ENCODE measurements at regions not wholly inside any gene's neighbourhood (a gene's known extent, or its start where the extent isn't known, plus 50 kb on each side); places are given as distances from the start of the nearest gene placed in this dataset.

DNA sequence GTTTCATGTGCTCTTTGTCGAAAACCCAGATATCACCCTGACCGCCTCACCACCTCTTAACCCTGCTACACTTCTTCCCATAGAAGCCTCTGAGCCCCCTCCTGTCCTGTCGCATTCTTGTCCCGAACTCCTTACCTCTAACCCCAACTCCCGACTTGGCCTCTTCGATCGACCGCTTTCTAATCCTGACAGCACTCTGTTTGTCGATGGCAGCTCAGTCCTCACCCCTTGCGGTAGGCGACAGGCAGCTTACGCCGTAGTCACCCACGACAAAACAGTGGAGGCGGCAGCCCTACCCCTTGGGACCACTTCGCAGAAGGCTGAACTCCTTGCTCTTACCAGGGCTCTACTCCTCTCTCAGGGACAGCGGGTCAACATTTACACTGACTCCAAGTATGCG is 961.7 kb downstream of the RPA4 start:
- H3K4me1 Mint-ChIP-seq = no peaks in the 10 kb centered on the region
- H3K27ac Mint-ChIP-seq = no peak overlapping the region
- H3K9me3 Mint-ChIP-seq = peaks cover 61% of the 10 kb centered on the region
- H3K36me3 Mint-ChIP-seq = peaks cover 31% of the 10 kb centered on the region
- H3K27me3 Mint-ChIP-seq (ENCODE audit: low read depth) = no peaks in the 10 kb centered on the region
- TF ChIP-seq, protein P1, sequence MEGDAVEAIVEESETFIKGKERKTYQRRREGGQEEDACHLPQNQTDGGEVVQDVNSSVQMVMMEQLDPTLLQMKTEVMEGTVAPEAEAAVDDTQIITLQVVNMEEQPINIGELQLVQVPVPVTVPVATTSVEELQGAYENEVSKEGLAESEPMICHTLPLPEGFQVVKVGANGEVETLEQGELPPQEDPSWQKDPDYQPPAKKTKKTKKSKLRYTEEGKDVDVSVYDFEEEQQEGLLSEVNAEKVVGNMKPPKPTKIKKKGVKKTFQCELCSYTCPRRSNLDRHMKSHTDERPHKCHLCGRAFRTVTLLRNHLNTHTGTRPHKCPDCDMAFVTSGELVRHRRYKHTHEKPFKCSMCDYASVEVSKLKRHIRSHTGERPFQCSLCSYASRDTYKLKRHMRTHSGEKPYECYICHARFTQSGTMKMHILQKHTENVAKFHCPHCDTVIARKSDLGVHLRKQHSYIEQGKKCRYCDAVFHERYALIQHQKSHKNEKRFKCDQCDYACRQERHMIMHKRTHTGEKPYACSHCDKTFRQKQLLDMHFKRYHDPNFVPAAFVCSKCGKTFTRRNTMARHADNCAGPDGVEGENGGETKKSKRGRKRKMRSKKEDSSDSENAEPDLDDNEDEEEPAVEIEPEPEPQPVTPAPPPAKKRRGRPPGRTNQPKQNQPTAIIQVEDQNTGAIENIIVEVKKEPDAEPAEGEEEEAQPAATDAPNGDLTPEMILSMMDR (IDR thresholded peaks at IDR 0.05; ENCODE audit: unreplicated experiment) = no peak
- H3K4me3 Mint-ChIP-seq = no peak overlapping the region
- DNase-seq (ENCODE audit: low spot score in 2 of 2, unreplicated experiment in 2 of 2) = no peak

DNA sequence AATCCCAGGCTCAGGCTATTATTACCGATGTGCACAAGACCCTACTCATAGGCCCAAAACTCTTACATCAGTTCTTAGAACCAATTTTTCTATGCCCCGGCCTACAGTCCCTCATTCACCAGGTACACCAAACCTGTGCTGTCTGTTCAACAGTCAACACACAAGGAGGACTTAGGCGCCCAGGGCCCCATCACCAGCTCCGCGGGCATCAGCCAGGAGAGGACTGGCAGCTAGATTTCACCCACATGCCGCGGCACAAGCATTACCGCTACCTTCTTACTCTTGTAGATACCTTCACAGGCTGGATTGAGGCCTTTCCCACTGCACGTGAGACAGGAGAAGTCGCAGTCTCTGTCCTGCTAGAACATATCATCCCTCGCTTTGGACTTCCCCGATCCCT is 962.5 kb downstream of the RPA4 start:
- no peaks in the 10 kb centered on the region for H3K4me1 Mint-ChIP-seq
- no peaks in the 10 kb centered on the region for H3K27me3 Mint-ChIP-seq (ENCODE audit: low read depth)
- DNase-seq (ENCODE audit: low spot score in 2 of 2, unreplicated experiment in 2 of 2) = no peak
- TF ChIP-seq, protein P1 (IDR thresholded peaks at IDR 0.05; ENCODE audit: unreplicated experiment) = no peak
- H3K4me3 Mint-ChIP-seq = no peak overlapping the region
- peaks cover 61% of the 10 kb centered on the region for H3K9me3 Mint-ChIP-seq
- peaks cover 31% of the 10 kb centered on the region for H3K36me3 Mint-ChIP-seq
- H3K27ac Mint-ChIP-seq = no peak overlapping the region

DNA sequence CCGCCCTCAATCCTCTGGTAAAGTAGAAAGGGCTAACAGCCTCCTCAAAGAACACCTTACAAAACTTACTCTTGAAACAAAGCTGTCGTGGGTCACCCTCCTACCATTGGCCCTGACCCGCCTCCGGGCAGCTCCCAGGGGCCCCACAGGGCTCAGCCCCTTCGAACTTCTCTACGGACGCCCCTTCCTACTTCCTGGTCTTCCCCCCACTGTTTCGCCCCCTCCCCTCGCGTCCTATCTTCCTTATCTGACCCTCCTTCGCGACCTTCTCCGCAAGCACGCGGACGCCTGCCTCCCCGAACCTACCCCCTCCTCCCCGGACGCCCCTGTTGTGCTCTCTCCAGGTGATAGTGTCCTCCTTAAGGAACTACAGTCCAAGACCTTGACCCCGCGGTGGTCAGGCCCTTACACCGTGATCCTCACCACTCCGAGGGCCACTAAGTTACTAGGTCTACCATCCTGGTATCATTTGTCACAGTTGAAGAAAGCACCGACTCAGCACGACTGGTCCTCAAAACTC is 963.1 kb downstream of the RPA4 start:
- DNase-seq (ENCODE audit: low spot score in 2 of 2, unreplicated experiment in 2 of 2) = no peak
- H3K9me3 Mint-ChIP-seq = peaks cover 61% of the 10 kb centered on the region
- TF ChIP-seq, protein P1 (IDR thresholded peaks at IDR 0.05; ENCODE audit: unreplicated experiment) = no peak
- H3K27ac Mint-ChIP-seq = no peak overlapping the region
- H3K36me3 Mint-ChIP-seq = peaks cover 31% of the 10 kb centered on the region
- no peaks in the 10 kb centered on the region for H3K4me1 Mint-ChIP-seq
- H3K4me3 Mint-ChIP-seq = no peak overlapping the region
- H3K27me3 Mint-ChIP-seq (ENCODE audit: low read depth) = no peaks in the 10 kb centered on the region

DNA sequence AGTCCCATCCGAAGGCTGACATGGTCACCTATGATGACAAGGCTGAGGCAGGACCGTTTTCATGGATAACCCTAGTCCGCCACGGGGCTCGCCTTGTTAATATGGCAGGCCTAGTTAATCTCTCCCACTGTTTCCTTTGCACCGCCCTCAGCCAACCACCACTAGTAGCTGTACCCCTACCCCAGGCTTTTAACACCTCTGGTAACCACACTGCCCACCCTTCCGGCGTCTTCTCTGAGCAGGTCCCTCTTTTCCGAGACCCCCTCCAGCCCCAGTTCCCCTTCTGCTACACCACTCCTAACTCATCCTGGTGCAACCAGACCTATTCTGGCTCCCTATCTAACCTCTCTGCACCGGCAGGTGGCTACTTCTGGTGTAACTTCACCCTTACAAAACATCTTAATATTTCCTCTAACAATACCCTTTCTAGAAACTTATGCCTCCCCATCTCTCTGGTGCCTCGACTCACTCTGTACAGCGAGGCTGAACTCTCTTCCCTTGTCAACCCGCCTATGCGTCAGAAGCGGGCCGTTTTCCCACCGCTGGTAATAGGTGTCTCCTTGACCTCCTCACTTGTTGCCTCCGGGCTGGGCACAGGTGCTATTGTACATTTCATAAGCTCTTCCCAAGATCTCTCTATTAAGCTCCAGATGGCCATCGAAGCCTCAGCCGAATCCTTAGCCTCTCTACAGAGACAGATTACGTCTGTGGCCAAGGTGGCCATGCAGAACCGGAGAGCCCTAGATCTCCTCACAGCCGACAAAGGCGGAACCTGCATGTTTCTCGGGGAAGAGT is 964.4 kb downstream of the RPA4 start:
- TF ChIP-seq, protein P1 (IDR thresholded peaks at IDR 0.05; ENCODE audit: unreplicated experiment) = no peak
- no peak overlapping the region for H3K27ac Mint-ChIP-seq
- H3K4me1 Mint-ChIP-seq = no peaks in the 10 kb centered on the region
- H3K27me3 Mint-ChIP-seq (ENCODE audit: low read depth) = no peaks in the 10 kb centered on the region
- DNase-seq (ENCODE audit: low spot score in 2 of 2, unreplicated experiment in 2 of 2) = no peak
- no peak overlapping the region for H3K4me3 Mint-ChIP-seq
- peaks cover 23% of the 10 kb centered on the region for H3K36me3 Mint-ChIP-seq
- H3K9me3 Mint-ChIP-seq = peaks cover 54% of the 10 kb centered on the region

DNA sequence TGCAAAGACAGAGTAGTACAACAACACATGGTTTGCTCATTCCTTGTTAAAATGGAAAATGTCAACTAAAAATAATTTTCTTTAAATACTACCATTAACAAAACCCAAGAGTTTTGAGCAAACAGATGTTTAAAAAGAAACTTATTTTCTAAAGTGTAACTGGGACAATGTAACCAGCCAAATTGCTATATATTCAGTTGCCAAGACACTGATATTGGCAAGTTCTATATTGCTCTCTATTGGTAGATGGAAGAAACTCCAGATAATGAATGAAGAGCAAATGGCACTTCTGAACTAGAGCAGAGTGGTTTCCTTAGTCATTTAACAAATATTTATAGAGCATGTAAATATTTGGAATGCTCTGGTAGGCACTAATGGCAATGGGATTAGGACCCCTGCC is 966.2 kb downstream of the RPA4 start:
- Mint-ChIP-seq H3K36me3 (peaks cover 13% of the 10 kb centered on the region), H3K4me3 (no peak overlapping the region), H3K9me3 (peaks cover 43% of the 10 kb centered on the region), H3K4me1 (peaks cover 16% of the 10 kb centered on the region), H3K27me3 (ENCODE audit: low read depth) (no peaks in the 10 kb centered on the region), H3K27ac (no peak overlapping the region)
- no peak for DNase-seq (ENCODE audit: low spot score in 2 of 2, unreplicated experiment in 2 of 2)
- TF ChIP-seq, protein P1 (IDR thresholded peaks at IDR 0.05; ENCODE audit: unreplicated experiment) = no peak

Measured in mesothelial cell of epicardium (in vitro differentiated cells).